DMS153 treated with DMSO at 0.1 percent for 48 hours (cell line): ENCODE measurements at regions not wholly inside any gene's neighbourhood (a gene's known extent, or its start where the extent isn't known, plus 50 kb on each side); places are given as distances from the start of the nearest gene placed in this dataset.
"Not testable (repeated sequence)": the region's sequence is repeated elsewhere in the genome, so short reads cannot be mapped to it uniquely, and the experiment has no call there.

Source experiments
- DNase-seq: peaks from one replicate; lab custom pipeline; 2025; ENCODE audit not compliant: unreplicated experiment; lab: John Stamatoyannopoulos, UW

DNA sequence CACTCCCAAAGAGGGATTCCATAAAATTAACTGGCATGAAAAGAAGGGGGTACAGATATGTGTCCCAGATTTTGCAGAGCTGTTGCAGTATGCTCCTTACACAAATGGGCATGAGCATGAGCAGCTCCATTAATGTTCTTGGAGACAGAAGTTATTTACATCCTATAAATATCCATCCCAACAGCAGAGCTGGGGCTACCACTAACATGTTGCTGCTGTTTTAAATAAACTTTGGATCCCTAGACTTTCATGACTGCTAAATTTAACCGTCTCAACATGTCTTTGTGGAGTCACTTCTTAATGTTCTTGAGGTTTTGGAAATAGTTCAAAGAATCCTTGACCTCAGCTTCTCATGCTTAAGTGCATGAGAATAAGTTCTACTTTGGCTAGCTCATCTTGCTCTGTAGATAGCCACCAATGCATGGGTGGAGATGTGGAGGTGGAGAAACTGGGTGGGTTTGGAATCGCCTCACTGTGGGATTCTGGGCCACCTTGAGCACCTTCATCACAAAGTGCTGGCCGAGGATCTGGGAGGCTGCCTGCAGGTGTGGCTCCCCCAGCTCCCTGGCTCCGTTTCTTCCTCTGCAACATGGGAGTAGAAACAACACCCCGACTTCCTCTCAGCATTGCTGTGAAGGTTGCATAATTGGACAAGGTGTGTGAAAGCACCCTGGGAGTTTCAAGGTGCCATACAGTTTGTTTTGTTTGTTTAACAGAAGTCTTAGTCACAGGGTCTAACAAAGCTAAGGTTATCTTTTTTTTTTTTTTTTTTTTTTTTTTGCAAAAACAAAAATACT, 307.2 kb downstream of the MYCN start:
- no peak for DNase-seq

DNA sequence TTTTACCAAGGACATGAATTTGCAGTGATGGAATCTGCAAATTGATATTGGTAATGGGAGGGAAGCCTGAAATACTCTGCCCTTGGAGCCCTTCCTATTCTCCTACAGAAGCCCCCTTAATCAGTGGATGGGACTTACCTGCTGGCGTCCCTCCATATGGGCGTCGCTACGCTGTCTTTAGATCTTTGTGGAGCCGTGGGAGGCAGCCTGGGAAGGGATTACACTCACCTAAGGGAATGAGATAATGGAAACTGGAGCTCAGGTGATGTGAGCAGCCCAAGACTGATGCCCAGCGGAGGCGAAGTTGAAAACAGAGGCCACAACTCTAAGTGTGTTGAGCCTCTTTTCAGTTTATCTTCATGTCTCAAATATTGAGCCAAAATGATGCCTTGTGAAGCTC, 306.6 kb downstream of the MYCN start:
- no peak for DNase-seq

DNA sequence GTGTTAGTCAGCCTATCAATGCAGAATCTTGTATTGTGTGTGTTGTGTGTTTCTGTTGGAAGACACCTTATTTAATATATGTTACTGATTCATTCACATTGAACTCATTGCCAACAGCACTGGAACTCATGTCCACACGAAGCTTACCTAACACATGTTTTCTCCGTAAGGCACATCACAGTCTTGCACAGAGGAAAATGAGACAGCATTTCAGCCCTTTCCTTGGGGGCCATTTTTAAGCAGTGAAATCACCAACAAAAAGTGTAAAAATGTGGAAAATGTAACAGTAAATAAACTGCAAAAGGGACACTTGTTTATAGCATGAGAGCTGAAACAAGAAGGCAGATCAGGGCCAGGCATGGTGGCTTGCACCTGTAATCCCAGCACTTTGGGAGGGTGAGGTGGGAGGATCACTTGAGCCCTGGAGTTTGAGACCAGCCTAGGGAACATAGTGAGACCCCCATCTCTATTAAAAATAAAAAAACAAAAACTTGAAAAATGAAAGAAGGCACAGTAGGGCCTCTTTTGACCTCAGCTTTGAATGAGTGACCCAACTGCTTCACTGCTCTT, 306.0 kb downstream of the MYCN start:
- DNase-seq, result no peak

DNA sequence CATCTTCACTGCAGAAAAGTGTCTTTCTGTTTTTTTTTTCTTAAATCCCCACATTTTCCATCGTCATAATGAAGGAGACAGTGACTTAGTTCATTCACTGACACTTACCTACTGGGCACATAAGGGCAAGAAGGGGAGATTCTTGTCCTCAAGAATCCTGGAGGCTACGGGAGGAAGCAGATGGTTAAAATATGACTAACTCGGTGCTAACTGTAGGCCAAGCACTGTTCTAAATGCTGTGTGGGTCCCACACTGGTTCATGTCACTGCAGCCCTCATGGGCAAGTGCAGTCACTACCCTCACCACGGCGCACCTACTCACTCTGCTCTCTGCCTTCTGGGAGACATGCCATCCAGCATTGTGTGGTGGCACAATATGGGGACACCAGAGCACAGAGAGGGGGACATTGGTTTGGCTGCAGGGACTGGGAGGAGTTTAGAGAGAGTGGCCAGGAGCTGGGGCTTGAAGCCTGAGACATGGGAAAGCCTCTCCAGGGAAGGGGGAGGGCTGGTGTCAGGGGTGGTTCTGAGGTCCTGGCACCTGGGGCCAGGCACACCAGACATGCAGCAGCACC, 305.2 kb downstream of the MYCN start:
- DNase-seq, result no peak

DNA sequence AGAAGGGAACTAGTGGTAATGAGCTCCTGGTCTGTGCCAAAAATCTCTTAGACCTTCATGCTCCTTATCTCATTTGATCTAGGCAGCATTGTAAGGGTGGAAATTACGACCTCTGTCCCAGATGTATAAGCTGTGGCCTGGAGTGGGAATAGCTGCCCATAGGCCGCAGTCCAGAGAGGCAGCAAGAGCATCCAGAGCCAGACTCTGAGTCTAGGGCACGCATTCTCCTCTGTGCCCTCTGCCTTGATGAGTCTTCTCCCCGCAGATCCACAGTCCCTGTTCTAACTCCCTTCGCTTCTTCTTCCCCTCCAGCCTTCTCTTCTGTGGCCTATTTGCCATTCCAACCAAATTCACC, 304.6 kb downstream of the MYCN start:
- no peak for DNase-seq

DNA sequence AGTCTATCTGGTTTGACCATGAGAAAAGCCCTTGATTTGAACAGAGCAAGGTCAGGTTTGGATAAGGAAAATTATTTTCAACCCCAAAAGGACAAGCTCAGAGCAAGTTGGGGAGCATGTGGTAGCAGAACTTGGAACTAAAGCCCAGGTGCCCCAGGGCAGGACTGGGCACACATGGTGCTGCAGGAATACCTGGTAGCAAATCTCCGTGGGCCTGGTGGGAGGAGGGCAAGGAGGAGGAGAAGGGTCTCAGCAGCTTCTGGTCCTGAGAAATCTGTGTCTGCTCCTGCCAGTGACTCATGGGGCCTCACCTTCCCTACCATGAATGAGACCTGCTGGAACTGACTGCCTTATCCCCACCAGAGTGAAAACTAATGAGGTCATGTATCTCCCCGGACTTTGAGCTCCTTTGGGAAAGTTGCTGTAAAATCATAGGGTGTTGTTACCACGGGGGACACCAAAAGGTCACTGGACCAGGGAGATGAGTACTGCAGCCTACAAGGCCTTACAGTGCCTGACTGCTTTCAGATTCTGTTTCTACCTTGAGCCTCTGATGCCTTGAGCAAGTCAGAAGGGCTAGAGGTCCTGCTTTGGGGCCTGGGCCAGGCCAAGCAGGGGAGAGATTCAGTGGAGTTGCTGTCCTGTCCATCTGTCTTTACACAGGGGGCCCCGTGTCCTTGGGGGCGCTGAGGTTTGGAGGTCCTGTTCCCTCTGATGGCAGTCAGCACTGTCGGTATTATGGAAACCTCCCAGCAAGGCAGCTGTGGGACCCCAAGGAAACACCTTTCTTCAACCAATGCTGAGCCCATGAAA, 304.0 kb downstream of the MYCN start:
- DNase-seq, result no peak

DNA sequence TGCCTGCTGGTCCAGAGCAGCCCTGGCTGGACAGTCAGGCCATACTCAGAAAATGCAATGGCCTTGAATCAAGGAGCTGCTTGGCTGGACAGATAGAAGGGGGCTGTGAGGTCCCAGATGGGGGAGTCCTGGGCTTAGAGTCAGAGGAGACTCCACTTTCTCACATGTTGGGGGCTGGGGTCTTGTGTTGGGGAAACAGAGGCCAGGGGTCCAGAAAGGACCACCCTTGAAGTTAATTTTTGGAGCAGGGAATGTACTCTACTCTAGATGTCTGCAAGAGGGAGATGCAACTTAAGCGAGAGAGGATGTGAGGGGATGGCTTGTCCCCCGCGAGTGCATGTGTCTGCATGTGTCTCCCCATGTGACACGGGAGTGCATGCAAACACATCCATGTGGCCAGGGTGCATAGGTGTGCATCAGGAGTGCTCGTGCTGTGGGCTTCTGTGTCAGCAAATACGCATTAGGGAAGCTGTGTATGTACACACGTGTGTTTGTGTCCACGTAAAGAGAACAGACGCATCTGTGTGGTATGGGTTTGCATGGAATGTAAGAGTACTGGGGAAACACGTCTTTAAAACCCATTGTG, 303.2 kb downstream of the MYCN start:
- no peak for DNase-seq

GRCh38 chr2:16242906-16243305, 302.6 kb downstream of the MYCN start:
- no peak for DNase-seq

DNA sequence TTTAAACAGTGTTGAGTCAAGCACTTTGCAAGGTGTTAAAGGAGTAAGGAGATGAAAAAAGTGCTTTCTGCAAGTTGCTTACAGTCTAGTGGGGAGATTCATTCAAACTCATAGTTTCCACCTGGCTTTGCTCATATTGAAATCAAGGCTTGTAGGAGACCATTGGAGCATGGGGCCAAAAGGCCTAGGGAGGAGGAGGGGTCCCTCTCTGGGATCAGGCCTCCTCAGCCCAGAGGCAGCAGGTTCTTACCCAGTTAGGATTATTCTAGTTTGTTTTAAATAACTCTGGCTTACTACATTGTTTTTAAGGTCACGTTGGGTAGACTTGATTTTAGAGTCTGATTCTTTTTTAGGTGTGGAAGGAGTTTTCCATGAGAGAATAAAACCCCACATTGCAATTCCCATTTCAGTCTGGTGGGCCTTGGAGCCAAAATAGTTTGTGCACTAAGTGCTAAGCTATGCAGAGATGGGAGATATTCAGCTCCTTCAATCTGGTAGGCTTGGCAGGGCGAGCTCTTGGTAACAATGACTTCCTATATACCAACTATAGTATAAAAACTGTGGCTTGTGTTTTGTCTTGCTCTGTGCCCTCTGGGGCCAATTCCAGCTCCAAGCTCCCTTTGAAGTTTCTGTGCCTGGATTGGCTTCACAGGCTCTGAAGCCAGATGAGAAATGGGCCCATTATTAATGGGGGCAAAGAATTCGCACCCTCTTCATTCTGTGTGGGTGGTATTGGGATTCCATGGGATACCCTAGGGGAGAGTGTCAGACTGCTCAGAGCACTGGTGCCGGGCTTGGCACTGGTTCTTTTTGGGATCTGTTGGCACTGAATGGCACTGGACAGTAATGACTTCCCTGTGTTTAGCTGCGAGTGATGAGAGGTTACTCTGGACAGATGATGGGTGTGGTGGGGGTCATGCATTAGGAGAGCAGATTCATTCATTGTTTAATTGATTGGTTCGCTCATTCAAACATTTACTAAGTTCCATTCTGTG, 301.1 kb downstream of the MYCN start:
- DNase-seq, result no peak

GRCh38 chr2:16240402-16240801, 300.1 kb downstream of the MYCN start:
- DNase-seq, result no peak

GRCh38 chr2:16239296-16239850, 299.0 kb downstream of the MYCN start:
- DNase-seq, result no peak

DNA sequence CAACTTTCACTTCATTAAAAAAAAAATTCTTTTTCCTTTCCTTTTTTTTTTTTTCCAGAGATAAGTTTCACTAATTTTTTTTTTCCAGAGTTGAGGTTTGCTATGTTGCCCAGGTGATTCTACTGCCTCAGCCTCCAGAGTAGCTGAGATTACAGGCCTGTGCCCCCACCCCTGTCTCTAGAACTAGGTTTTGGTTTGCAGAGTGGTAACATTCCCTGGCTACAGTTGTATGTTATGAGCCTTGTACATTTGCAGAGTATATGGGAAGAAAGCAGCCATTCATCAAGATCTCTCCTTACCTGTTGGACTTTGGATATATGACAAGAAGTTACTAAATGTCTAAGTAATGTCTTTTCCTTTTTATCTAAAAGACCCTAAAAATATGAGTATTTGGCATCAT, 298.4 kb downstream of the MYCN start:
- DNase-seq, result no peak

DNA sequence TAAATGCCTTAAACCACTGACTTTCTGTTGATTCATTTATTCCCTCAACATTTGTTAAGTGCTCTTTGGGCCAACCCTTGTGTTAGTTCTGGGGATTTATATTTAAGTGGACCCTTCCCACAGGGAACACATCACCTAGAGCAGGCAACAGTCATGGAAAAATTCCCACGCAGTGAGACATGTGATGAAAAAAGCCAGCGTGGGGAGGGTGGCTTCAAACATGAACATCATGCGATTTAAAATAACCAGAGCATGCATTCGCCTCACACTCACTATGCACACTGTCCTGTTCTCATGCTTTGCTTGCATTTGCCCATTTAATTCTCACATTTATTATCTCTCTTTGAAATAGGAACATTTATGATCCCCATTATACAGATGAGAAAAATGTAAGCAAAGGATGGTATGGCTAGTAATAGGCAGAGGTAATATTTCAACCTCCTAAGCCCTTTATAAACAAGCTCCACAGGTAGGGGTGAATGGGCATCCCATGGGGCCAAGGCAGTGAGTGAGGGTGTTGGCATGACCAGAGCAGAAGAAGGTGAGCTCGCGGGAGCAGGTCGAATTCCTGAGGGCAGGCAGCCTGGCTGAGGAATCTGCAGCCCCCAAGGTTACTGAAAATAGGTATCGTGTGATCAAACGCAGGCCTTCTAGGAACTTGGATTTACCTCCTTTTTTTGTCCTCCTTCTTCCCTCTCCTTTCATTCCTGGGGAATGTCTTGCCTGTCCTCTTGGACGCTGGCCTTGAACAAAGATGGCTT, 297.8 kb downstream of the MYCN start:
- no peak for DNase-seq

GRCh38 chr2:16235747-16236146, 295.4 kb downstream of the MYCN start:
- no peak for DNase-seq

DNA sequence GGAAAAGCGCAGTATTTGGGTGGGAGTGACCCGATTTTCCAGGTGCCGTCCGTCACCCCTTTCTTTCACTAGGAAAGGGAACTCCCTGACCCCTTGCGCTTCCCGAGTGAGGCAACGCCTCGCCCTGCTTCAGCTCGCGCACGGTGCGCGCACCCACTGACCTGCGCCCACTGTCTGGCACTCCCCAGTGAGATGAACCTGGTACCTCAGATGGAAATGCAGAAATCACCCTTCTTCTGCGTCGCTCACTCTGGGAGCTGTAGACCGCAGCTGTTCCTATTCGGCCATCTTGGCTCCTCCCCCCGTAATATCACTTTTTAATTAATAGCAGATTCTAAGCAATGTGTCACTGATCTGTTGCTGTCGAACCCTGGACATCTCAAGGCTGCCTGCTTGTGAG, 294.9 kb downstream of the MYCN start:
- DNase-seq, result not testable (repeated sequence)

DNA sequence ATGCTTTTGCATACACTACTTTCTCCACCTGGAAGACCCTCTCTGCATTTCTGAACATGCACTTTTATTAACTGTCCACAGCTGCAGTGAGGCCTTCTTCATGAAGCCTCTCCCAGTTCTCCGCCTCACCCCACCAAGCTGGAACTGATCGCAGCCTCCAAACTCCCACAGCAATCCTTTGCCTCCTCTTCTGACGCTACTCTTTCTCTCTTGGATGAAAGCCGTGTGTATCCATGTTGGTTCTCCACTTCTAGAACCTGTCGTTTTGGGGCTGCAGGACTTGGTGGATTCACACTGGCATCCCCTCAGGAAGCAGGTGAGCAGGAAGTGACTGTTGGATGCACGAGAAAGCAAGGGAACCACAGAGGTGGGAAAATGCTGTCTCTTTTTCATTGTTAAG, 288.6 kb downstream of the MYCN start:
- no peak for DNase-seq

- no peak for DNase-seq
These were observed 288.1 kb downstream of the MYCN start for GRCh38 chr2:16228471-16228870.

GRCh38 chr2:16227811-16228462, 287.6 kb downstream of the MYCN start:
- no peak for DNase-seq
